ENCODE measurements at regions not wholly inside any gene's neighbourhood (a gene's known extent, or its start where the extent isn't known, plus 50 kb on each side); places are given as distances from the start of the nearest gene placed in this dataset.

DNA sequence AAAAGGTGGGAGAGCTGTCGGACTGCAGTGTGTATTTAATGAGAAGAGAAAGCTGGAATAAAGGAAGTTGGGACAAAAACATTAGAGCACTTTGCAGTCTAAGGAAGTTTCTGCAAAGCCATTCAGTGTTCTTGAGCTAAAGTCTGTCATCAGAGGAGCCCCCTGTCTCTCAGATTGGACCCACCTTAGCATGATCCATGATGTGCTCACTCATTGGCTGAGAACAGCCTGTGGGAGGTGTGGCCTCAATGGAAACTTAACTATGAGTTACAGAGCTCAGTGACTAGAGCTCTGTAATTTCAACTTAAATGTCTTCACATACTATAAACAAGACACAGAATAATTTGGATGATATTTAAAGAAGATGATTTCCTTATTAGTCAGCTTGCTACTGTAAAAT lies 437.0 kb downstream of the BTBD3 start:
- DNase-seq (ENCODE audit: low read depth): no peak
- TF ChIP-seq, protein P1, sequence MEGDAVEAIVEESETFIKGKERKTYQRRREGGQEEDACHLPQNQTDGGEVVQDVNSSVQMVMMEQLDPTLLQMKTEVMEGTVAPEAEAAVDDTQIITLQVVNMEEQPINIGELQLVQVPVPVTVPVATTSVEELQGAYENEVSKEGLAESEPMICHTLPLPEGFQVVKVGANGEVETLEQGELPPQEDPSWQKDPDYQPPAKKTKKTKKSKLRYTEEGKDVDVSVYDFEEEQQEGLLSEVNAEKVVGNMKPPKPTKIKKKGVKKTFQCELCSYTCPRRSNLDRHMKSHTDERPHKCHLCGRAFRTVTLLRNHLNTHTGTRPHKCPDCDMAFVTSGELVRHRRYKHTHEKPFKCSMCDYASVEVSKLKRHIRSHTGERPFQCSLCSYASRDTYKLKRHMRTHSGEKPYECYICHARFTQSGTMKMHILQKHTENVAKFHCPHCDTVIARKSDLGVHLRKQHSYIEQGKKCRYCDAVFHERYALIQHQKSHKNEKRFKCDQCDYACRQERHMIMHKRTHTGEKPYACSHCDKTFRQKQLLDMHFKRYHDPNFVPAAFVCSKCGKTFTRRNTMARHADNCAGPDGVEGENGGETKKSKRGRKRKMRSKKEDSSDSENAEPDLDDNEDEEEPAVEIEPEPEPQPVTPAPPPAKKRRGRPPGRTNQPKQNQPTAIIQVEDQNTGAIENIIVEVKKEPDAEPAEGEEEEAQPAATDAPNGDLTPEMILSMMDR (conservative IDR thresholded peaks at IDR 0.05; ENCODE audit: low read depth, low read length): no peak
- no peak overlapping the region for H3K4me3 ChIP-seq (ENCODE audit: low read depth, low read length)

DNA sequence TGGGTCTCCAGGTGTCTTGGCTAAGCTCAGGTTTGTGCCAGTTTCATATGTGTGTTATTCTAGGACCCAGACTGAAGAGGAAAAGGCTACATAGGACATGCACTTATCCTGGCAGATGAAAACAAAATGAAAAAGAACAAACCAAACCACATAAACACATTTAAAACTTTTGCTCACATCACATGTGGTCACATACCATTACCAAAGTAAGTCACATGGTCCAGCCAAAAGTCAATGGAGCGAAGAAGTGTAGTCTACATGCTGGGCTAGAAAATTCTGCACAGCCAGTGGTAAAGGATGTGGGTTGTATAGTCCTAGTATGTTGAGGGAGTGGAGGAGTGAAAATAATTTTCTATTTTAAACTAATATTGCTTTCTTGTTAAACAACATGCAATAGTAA lies 437.5 kb downstream of the BTBD3 start:
- H3K4me3 ChIP-seq (ENCODE audit: low read depth, low read length): no peak overlapping the region
- TF ChIP-seq, protein P1 (conservative IDR thresholded peaks at IDR 0.05; ENCODE audit: low read depth, low read length): no peak
- DNase-seq (ENCODE audit: low read depth): no peak

DNA sequence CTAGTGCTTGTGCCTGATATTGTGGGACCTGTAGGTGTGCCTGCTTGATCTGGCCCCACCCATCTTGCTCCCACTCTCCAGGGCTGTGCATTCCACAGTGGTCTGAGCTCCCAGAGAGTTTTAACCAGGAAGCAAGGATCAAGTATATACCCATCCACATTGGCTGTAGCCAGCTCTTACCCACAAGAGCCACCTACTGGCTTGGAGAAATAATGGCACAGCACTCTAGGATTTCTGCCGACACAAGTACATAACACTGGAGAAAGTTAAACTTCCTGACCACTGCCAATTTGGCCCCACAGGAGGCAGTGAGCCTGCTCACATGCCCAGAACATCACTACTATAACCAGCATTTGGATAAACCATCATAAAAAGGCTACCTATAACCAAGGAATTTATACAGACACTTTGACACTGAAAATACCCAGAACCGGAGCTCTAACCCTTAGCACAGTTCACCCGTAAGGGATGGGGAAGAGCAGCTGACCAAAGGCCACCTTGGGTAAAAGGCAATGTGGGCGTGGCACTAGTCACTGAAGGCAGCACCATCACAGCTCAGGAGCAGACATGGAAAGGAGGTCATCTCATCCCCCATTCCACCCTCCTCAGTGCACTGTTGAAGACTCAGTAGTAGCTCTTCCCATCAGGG lies 440.4 kb downstream of the BTBD3 start:
- H3K4me3 ChIP-seq (ENCODE audit: low read depth, low read length): no peak overlapping the region
- peak; percentile 30 for DNase-seq (ENCODE audit: low read depth)
- TF ChIP-seq, protein P1 (conservative IDR thresholded peaks at IDR 0.05; ENCODE audit: low read depth, low read length): peak; percentile 43

DNA sequence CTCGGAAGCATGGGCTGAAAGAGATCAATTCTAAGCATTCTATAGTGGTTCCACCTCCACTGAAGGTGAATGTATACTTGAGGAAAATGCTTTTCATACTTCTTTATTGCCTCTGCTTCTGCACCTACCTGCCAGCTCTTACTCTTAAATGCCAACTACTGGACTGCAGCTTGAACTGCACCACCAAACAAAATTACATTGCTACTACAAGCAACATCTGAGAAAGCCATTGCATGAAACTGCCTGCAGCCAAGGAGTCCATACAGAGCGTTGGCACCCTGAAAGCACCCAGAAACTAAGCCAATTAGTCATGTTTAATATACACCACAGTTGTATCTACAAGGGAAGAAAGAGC lies 440.9 kb downstream of the BTBD3 start:
- TF ChIP-seq, protein P1 (conservative IDR thresholded peaks at IDR 0.05; ENCODE audit: low read depth, low read length): no peak
- DNase-seq (ENCODE audit: low read depth): peak; percentile 5

DNA sequence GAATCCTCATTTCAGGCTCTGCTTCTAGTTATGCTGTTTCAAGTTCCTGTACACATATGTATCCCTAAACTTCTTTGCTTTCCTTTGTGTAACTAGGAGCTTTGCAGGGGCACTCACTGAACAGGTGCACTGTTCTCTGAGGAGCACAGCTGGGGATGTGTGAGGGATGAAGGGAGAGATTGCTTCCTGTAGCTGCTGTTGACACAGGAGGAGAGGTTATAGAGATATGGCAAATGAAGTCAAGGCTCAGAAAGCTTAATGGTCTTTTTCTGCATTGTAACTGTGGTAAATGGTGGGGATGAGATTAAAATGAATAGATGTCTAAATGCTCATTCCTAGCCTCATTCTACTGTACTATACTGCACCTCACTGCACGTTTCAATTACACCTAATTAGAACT lies 454.3 kb downstream of the BTBD3 start:
- no peak for DNase-seq (ENCODE audit: low read depth)
- no peak overlapping the region for H3K4me3 ChIP-seq (ENCODE audit: low read depth, low read length)
- TF ChIP-seq, protein P1 (conservative IDR thresholded peaks at IDR 0.05; ENCODE audit: low read depth, low read length): no peak

More for the DNA sequence above, 440.9 kb downstream of the BTBD3 start:
- no peak overlapping the region for H3K4me3 ChIP-seq (ENCODE audit: low read depth, low read length)

DNA sequence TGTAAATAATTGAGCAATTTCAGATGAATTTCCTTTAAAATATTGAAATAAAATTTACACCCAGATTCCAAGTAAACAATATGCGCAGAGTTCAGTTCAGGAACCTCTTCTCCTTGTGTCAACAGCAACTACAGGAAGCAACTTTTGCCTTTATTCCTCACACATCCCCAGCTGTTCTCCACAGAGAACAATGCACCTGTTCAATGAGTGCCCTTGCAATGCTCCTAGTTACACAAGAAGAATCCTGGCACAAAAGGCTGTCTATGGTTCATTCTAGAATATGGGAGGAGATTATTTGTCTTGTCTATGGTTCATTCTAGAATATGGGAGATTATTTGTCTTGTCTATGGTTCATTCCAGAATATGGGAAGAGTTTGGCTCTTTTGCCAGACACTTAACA lies 454.9 kb downstream of the BTBD3 start:
- H3K4me3 ChIP-seq (ENCODE audit: low read depth, low read length): no peak overlapping the region
- TF ChIP-seq, protein P1 (conservative IDR thresholded peaks at IDR 0.05; ENCODE audit: low read depth, low read length): no peak
- DNase-seq (ENCODE audit: low read depth): no peak

DNA sequence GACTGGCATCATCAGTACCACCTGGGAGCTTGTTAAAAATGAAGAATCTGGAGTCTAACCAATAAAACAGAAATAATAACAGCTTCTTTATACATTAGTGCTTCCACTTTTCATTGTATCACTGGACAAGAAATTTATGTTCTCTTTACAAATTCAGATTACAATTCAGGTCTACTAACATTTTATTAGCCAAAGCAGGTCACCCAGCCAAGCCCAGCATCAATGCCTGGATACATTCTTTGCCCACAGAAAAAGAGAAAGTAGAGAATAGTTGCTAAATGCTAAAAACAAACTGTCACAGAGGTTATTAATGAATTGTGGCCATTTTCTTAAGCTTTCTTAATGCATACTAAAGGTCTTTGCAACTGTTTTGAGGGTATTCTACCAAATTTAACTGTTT lies 458.3 kb downstream of the BTBD3 start:
- TF ChIP-seq, protein P1 (conservative IDR thresholded peaks at IDR 0.05; ENCODE audit: low read depth, low read length): no peak

More for the DNA sequence above, 458.3 kb downstream of the BTBD3 start:
- no peak overlapping the region for H3K4me3 ChIP-seq (ENCODE audit: low read depth, low read length)
- DNase-seq (ENCODE audit: low read depth): no peak

Measured in choroid plexus epithelial cell (primary cell).